PFSK-1 (cell line): ENCODE measurements at regions not wholly inside any gene's neighbourhood (a gene's known extent, or its start where the extent isn't known, plus 50 kb on each side); places are given as distances from the start of the nearest gene placed in this dataset.

Experiments used
- FOXP2 ChIP-seq: optimal IDR thresholded peaks from 2 replicates; pipeline ENCODE3; 2011; ENCODE audit warnings: borderline replicate concordance, control low read depth, inconsistent platforms; ENCODE audit not compliant: insufficient read depth; ENCODE audit errors: extremely low read length, extremely low read depth
- POLR2AphosphoS5 ChIP-seq: IDR thresholded peaks from 2 replicates; pipeline ENCODE4 v1.6.1; 2012; ENCODE audit warnings: low read depth, mild to moderate bottlenecking, control low read depth, low read length, moderate library complexity
- SIN3A ChIP-seq: IDR thresholded peaks from 2 replicates; pipeline ENCODE4 v1.6.1; 2012; ENCODE audit warnings: mild to moderate bottlenecking, low read length, moderate library complexity, borderline replicate concordance; ENCODE audit not compliant: insufficient read depth

- no peak for TF ChIP-seq FOXP2
- TF ChIP-seq SIN3A: no peak
- TF ChIP-seq POLR2AphosphoS5: no peak
Measured at GRCh38 chr7:124183649-124184048, 150.8 kb upstream of the TMEM229A start.
